SH-SY5Y (cell line): ENCODE measurements at regions not wholly inside any gene's neighbourhood (a gene's known extent, or its start where the extent isn't known, plus 50 kb on each side); places are given as distances from the start of the nearest gene placed in this dataset.

Source experiments
- GATA2 ChIP-seq: IDR thresholded peaks from 2 replicates; pipeline ENCODE4 v1.6.1; 2011; ENCODE audit warnings: mild to moderate bottlenecking, low read depth, low read length
- GATA3 ChIP-seq: IDR thresholded peaks from 2 replicates; pipeline ENCODE4 v1.6.1; 2011; ENCODE audit warnings: low read depth, mild to moderate bottlenecking, low read length, moderate library complexity

- TF ChIP-seq GATA2 (no peak), GATA3 (no peak)
These were observed 142.2 kb upstream of the HDAC9 start for GRCh38 chr7:18353339-18353738.
